SK-N-SH treated with all-trans-retinoic acid at 6 μM for 48 hours (cell line): ENCODE measurements at regions not wholly inside any gene's neighbourhood (a gene's known extent, or its start where the extent isn't known, plus 50 kb on each side); places are given as distances from the start of the nearest gene placed in this dataset.

Source experiments
- ATAC-seq: fragments of 200-7000 bp; cut with Tn5 transposase; 3 replicates; pipeline ENCODE4 v1.9.1; 2020; ENCODE audit warnings: mild to moderate bottlenecking, moderate library complexity
- ARNTL ChIP-seq: fragments of 450-650 bp; formaldehyde crosslinking; IDR thresholded peaks from 2 replicates; pipeline ENCODE4 v1.5.0; 2020; ENCODE audit warnings: low read depth, mild to moderate bottlenecking, moderate library complexity, borderline replicate concordance
- CREB5 ChIP-seq: fragments of 250-450 bp; sonication (Bioruptor Pico); IDR thresholded peaks from 2 replicates; pipeline ENCODE4 v1.5.1; 2020; ENCODE audit warnings: low read depth, mild to moderate bottlenecking, moderate library complexity
- CSDC2 ChIP-seq: fragments of 250-450 bp; sonication (Bioruptor Pico); IDR thresholded peaks from 2 replicates; pipeline ENCODE4 v1.5.0; 2020; ENCODE audit warnings: mild to moderate bottlenecking, moderate library complexity
- ESRRG ChIP-seq: fragments of 250-450 bp; sonication (Bioruptor Pico); IDR thresholded peaks from 2 replicates; pipeline ENCODE4 v1.6.1; 2021; ENCODE audit warnings: mild to moderate bottlenecking
- GLIS3 ChIP-seq: fragments of 250-450 bp; sonication (Bioruptor Pico); IDR thresholded peaks from 2 replicates; pipeline ENCODE4 v1.5.0; 2020; ENCODE audit warnings: mild to moderate bottlenecking, moderate library complexity
- ISL1 ChIP-seq: fragments of 250-450 bp; sonication (Bioruptor Pico); IDR thresholded peaks from 2 replicates; pipeline ENCODE4 v2.1.2; 2022; ENCODE audit warnings: mild to moderate bottlenecking, moderate library complexity
- OSR1 ChIP-seq: fragments of 250-450 bp; sonication (Bioruptor Pico); IDR thresholded peaks from 2 replicates; pipeline ENCODE4 v1.8.0; 2022; ENCODE audit warnings: moderate library complexity, mild to moderate bottlenecking, inconsistent platforms
- POU6F1 ChIP-seq: fragments of 250-450 bp; sonication (Bioruptor Pico); IDR thresholded peaks from 2 replicates; pipeline ENCODE4 v1.8.0; 2021; ENCODE audit warnings: low read depth, mild to moderate bottlenecking, moderate library complexity, borderline replicate concordance
- PPARA ChIP-seq: fragments of 250-450 bp; sonication (Bioruptor Pico); IDR thresholded peaks from 2 replicates; pipeline ENCODE4 v1.5.0; 2020; ENCODE audit warnings: mild to moderate bottlenecking, borderline replicate concordance
- RARB ChIP-seq: fragments of 250-450 bp; sonication (Bioruptor Pico); IDR thresholded peaks from 2 replicates; pipeline ENCODE4 v1.8.0; 2021; ENCODE audit warnings: mild to moderate bottlenecking, moderate library complexity
- SNAI2 ChIP-seq: fragments of 250-450 bp; sonication (Bioruptor Pico); IDR thresholded peaks from 2 replicates; pipeline ENCODE4 v1.5.0; 2020; ENCODE audit warnings: mild to moderate bottlenecking, moderate library complexity
- TCF4 ChIP-seq: fragments of 250-450 bp; sonication (Bioruptor Pico); IDR thresholded peaks from 2 replicates; pipeline ENCODE4 v1.8.0; 2021; ENCODE audit warnings: mild to moderate bottlenecking, moderate library complexity, borderline replicate concordance
- TOX ChIP-seq: fragments of 250-450 bp; sonication (Bioruptor Pico); IDR thresholded peaks from 2 replicates; pipeline ENCODE4 v1.8.0; 2021; ENCODE audit warnings: mild to moderate bottlenecking, moderate library complexity, borderline replicate concordance
- TSHZ2 ChIP-seq: fragments of 250-450 bp; sonication (Bioruptor Pico); IDR thresholded peaks from 2 replicates; pipeline ENCODE4 v1.5.0; 2020; ENCODE audit warnings: mild to moderate bottlenecking, moderate library complexity
- ZC3H10 ChIP-seq: fragments of 250-450 bp; sonication (Bioruptor Pico); IDR thresholded peaks from 2 replicates; pipeline ENCODE4 v1.5.1; 2021; ENCODE audit warnings: mild to moderate bottlenecking, moderate library complexity
- ZFP30 ChIP-seq: fragments of 450-650 bp; formaldehyde crosslinking; IDR thresholded peaks from 2 replicates; pipeline ENCODE4 v1.5.0; 2022; ENCODE audit warnings: mild to moderate bottlenecking, moderate library complexity
- ZNF565 ChIP-seq: fragments of 450-650 bp; formaldehyde crosslinking; conservative IDR thresholded peaks from 2 replicates; pipeline ENCODE4 v1.5.0; 2020; ENCODE audit warnings: low read depth, mild to moderate bottlenecking, moderate library complexity
- ZNF8 ChIP-seq: fragments of 450-650 bp; formaldehyde crosslinking; IDR thresholded peaks from 2 replicates; pipeline ENCODE4 v1.5.0; 2020; ENCODE audit warnings: mild to moderate bottlenecking, moderate library complexity
- TF ChIP-seq, protein P1 (sequence below): fragments of 250-450 bp; sonication (Bioruptor Pico); IDR thresholded peaks from 2 replicates; pipeline ENCODE4 v1.5.1; 2021; ENCODE audit warnings: mild to moderate bottlenecking, moderate library complexity
- TF ChIP-seq, protein P2 (sequence below): fragments of 250-450 bp; sonication (Bioruptor Pico); IDR thresholded peaks from 2 replicates; pipeline ENCODE4 v1.8.0; 2020; ENCODE audit warnings: mild to moderate bottlenecking, moderate library complexity, borderline replicate concordance

DNA sequence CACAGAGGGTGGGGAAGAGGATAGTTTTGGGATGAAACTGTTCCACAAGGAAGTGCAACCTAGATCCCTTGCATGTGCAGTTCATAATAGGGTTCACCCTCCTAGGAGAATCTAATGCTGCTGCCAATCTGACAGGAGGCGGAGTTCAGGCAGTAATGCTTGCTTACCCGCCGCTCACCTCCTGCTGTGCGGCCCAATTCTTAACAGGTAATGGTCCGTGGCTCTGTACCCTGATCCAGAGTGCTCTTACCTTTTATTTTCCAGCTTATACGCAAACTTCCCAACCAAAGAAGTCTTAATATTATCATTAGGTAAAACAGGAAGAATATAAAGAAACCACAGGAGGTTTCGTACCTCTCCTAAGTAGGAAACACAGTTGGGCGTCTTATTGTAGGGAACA lies 82.7 kb upstream of the CD302 start:
- TF ChIP-seq TSHZ2 (CRISPR knock-in tag), result no peak
- TF ChIP-seq TOX (CRISPR knock-in tag), result no peak
- no peak for TF ChIP-seq PPARA (CRISPR knock-in tag)
- TF ChIP-seq ESRRG (CRISPR knock-in tag), result no peak
- no peak for TF ChIP-seq TCF4 (CRISPR knock-in tag)
- no peak for TF ChIP-seq POU6F1 (CRISPR knock-in tag)
- no peak for TF ChIP-seq ZC3H10
- no peak for TF ChIP-seq SNAI2 (CRISPR knock-in tag)
- TF ChIP-seq, protein P1, sequence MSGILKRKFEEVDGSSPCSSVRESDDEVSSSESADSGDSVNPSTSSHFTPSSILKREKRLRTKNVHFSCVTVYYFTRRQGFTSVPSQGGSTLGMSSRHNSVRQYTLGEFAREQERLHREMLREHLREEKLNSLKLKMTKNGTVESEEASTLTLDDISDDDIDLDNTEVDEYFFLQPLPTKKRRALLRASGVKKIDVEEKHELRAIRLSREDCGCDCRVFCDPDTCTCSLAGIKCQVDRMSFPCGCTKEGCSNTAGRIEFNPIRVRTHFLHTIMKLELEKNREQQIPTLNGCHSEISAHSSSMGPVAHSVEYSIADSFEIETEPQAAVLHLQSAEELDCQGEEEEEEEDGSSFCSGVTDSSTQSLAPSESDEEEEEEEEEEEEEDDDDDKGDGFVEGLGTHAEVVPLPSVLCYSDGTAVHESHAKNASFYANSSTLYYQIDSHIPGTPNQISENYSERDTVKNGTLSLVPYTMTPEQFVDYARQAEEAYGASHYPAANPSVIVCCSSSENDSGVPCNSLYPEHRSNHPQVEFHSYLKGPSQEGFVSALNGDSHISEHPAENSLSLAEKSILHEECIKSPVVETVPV, result no peak
- no peak for TF ChIP-seq OSR1 (CRISPR knock-in tag)
- TF ChIP-seq CREB5 (CRISPR knock-in tag), result no peak
- no peak for TF ChIP-seq RARB (CRISPR knock-in tag)
- no peak for TF ChIP-seq ZFP30 (CRISPR knock-in tag)
- no peak for TF ChIP-seq GLIS3 (CRISPR knock-in tag)
- TF ChIP-seq CSDC2, result no peak
- TF ChIP-seq ISL1 (CRISPR knock-in tag), result no peak
- TF ChIP-seq ZNF8, result no peak
- no peak for ATAC-seq

GRCh38 chr2:159879051-159879604 lies 81.1 kb upstream of the CD302 start:
- peak; percentile 62 for ATAC-seq
- TF ChIP-seq, protein P2, sequence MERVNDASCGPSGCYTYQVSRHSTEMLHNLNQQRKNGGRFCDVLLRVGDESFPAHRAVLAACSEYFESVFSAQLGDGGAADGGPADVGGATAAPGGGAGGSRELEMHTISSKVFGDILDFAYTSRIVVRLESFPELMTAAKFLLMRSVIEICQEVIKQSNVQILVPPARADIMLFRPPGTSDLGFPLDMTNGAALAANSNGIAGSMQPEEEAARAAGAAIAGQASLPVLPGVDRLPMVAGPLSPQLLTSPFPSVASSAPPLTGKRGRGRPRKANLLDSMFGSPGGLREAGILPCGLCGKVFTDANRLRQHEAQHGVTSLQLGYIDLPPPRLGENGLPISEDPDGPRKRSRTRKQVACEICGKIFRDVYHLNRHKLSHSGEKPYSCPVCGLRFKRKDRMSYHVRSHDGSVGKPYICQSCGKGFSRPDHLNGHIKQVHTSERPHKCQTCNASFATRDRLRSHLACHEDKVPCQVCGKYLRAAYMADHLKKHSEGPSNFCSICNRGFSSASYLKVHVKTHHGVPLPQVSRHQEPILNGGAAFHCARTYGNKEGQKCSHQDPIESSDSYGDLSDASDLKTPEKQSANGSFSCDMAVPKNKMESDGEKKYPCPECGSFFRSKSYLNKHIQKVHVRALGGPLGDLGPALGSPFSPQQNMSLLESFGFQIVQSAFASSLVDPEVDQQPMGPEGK (CRISPR knock-in tag), result no peak
- TF ChIP-seq ZC3H10, result no peak
- no peak for TF ChIP-seq ESRRG (CRISPR knock-in tag)
- no peak for TF ChIP-seq ZNF565 (CRISPR knock-in tag)
- TF ChIP-seq CSDC2, result no peak
- no peak for TF ChIP-seq CREB5 (CRISPR knock-in tag)
- no peak for TF ChIP-seq POU6F1 (CRISPR knock-in tag)
- TF ChIP-seq OSR1 (CRISPR knock-in tag), result no peak
- TF ChIP-seq TOX (CRISPR knock-in tag), result no peak
- no peak for TF ChIP-seq ARNTL (CRISPR knock-in tag)
